ENCODE measurements at regions not wholly inside any gene's neighbourhood (a gene's known extent, or its start where the extent isn't known, plus 50 kb on each side); places are given as distances from the start of the nearest gene placed in this dataset.

- no peak overlapping the region for H3K4me3 ChIP-seq (ENCODE audit: low read length in 2 of 2)
- no peaks in the 10 kb centered on the region for H3K4me1 ChIP-seq (ENCODE audit: control insufficient read depth, insufficient read depth, low read length)
- no peak overlapping the region for H3K9ac ChIP-seq (ENCODE audit: low read length in 2 of 2)
Observed at GRCh38 chr5:60299944-60300343, 400.0 kb downstream of the DEPDC1B start.

GRCh38 chr5:60297658-60298057, 402.3 kb downstream of the DEPDC1B start:
- Histone ChIP-seq H3K4me3 (ENCODE audit: low read length in 2 of 2) (no peak overlapping the region), H3K4me1 (ENCODE audit: control insufficient read depth, insufficient read depth, low read length) (no peaks in the 10 kb centered on the region), H3K36me3 (ENCODE audit: control insufficient read depth in 2 of 2, insufficient read depth in 2 of 2, low read length in 2 of 2) (no peaks in the 10 kb centered on the region), H3K27me3 (ENCODE audit: control insufficient read depth in 1 of 2, insufficient read depth in 2 of 2, low read length in 2 of 2) (no peaks in the 10 kb centered on the region), H3K9me3 (ENCODE audit: control insufficient read depth in 2 of 2, low read length in 2 of 2) (no peaks in the 10 kb centered on the region), H3K9ac (ENCODE audit: low read length in 2 of 2) (no peak overlapping the region), H3K27ac (ENCODE audit: low read length) (no peak overlapping the region)

More at GRCh38 chr5:60299944-60300343, 400.0 kb downstream of the DEPDC1B start:
- no peaks in the 10 kb centered on the region for H3K36me3 ChIP-seq (ENCODE audit: control insufficient read depth in 2 of 2, insufficient read depth in 2 of 2, low read length in 2 of 2)
- H3K9me3 ChIP-seq (ENCODE audit: control insufficient read depth in 2 of 2, low read length in 2 of 2): no peaks in the 10 kb centered on the region
- no peaks in the 10 kb centered on the region for H3K27me3 ChIP-seq (ENCODE audit: control insufficient read depth in 1 of 2, insufficient read depth in 2 of 2, low read length in 2 of 2)
- no peak overlapping the region for H3K27ac ChIP-seq (ENCODE audit: low read length)

GRCh38 chr5:60295423-60295822, 401.9 kb upstream of the PDE4D start:
- no peak overlapping the region for H3K9ac ChIP-seq (ENCODE audit: low read length in 2 of 2)
- H3K36me3 ChIP-seq (ENCODE audit: control insufficient read depth in 2 of 2, insufficient read depth in 2 of 2, low read length in 2 of 2): no peaks in the 10 kb centered on the region
- no peak overlapping the region for H3K4me3 ChIP-seq (ENCODE audit: low read length in 2 of 2)
- no peaks in the 10 kb centered on the region for H3K27me3 ChIP-seq (ENCODE audit: control insufficient read depth in 1 of 2, insufficient read depth in 2 of 2, low read length in 2 of 2)
- no peak overlapping the region for H3K27ac ChIP-seq (ENCODE audit: low read length)
- no peaks in the 10 kb centered on the region for H3K4me1 ChIP-seq (ENCODE audit: control insufficient read depth, insufficient read depth, low read length)
- no peaks in the 10 kb centered on the region for H3K9me3 ChIP-seq (ENCODE audit: control insufficient read depth in 2 of 2, low read length in 2 of 2)

GRCh38 chr5:60293518-60293917, 400.0 kb upstream of the PDE4D start:
- no peaks in the 10 kb centered on the region for H3K4me1 ChIP-seq (ENCODE audit: control insufficient read depth, insufficient read depth, low read length)
- H3K9ac ChIP-seq (ENCODE audit: low read length in 2 of 2): no peak overlapping the region
- no peak overlapping the region for H3K4me3 ChIP-seq (ENCODE audit: low read length in 2 of 2)
- no peaks in the 10 kb centered on the region for H3K27me3 ChIP-seq (ENCODE audit: control insufficient read depth in 1 of 2, insufficient read depth in 2 of 2, low read length in 2 of 2)
- H3K27ac ChIP-seq (ENCODE audit: low read length): no peak overlapping the region
- no peaks in the 10 kb centered on the region for H3K36me3 ChIP-seq (ENCODE audit: control insufficient read depth in 2 of 2, insufficient read depth in 2 of 2, low read length in 2 of 2)
- no peaks in the 10 kb centered on the region for H3K9me3 ChIP-seq (ENCODE audit: control insufficient read depth in 2 of 2, low read length in 2 of 2)

- no peaks in the 10 kb centered on the region for H3K36me3 ChIP-seq (ENCODE audit: control insufficient read depth in 2 of 2, insufficient read depth in 2 of 2, low read length in 2 of 2)
- no peak overlapping the region for H3K9ac ChIP-seq (ENCODE audit: low read length in 2 of 2)
- no peaks in the 10 kb centered on the region for H3K9me3 ChIP-seq (ENCODE audit: control insufficient read depth in 2 of 2, low read length in 2 of 2)
- no peaks in the 10 kb centered on the region for H3K27me3 ChIP-seq (ENCODE audit: control insufficient read depth in 1 of 2, insufficient read depth in 2 of 2, low read length in 2 of 2)
- no peak overlapping the region for H3K4me3 ChIP-seq (ENCODE audit: low read length in 2 of 2)
- H3K4me1 ChIP-seq (ENCODE audit: control insufficient read depth, insufficient read depth, low read length): no peaks in the 10 kb centered on the region
- H3K27ac ChIP-seq (ENCODE audit: low read length): no peak overlapping the region
Observed at GRCh38 chr5:60287174-60287771, 393.7 kb upstream of the PDE4D start.

GRCh38 chr5:60285910-60286309, 392.4 kb upstream of the PDE4D start:
- Histone ChIP-seq H3K4me3 (ENCODE audit: low read length in 2 of 2) (no peak overlapping the region), H3K36me3 (ENCODE audit: control insufficient read depth in 2 of 2, insufficient read depth in 2 of 2, low read length in 2 of 2) (no peaks in the 10 kb centered on the region), H3K27me3 (ENCODE audit: control insufficient read depth in 1 of 2, insufficient read depth in 2 of 2, low read length in 2 of 2) (no peaks in the 10 kb centered on the region), H3K9me3 (ENCODE audit: control insufficient read depth in 2 of 2, low read length in 2 of 2) (no peaks in the 10 kb centered on the region), H3K4me1 (ENCODE audit: control insufficient read depth, insufficient read depth, low read length) (no peaks in the 10 kb centered on the region), H3K27ac (ENCODE audit: low read length) (no peak overlapping the region), H3K9ac (ENCODE audit: low read length in 2 of 2) (no peak overlapping the region)

GRCh38 chr5:60280943-60281342, 387.4 kb upstream of the PDE4D start:
- Histone ChIP-seq H3K4me3 (ENCODE audit: low read length in 2 of 2) (no peak overlapping the region), H3K4me1 (ENCODE audit: control insufficient read depth, insufficient read depth, low read length) (no peaks in the 10 kb centered on the region), H3K36me3 (ENCODE audit: control insufficient read depth in 2 of 2, insufficient read depth in 2 of 2, low read length in 2 of 2) (no peaks in the 10 kb centered on the region), H3K27me3 (ENCODE audit: control insufficient read depth in 1 of 2, insufficient read depth in 2 of 2, low read length in 2 of 2) (no peaks in the 10 kb centered on the region), H3K27ac (ENCODE audit: low read length) (no peak overlapping the region), H3K9ac (ENCODE audit: low read length in 2 of 2) (no peak overlapping the region), H3K9me3 (ENCODE audit: control insufficient read depth in 2 of 2, low read length in 2 of 2) (no peaks in the 10 kb centered on the region)

GRCh38 chr5:60277941-60278340, 384.4 kb upstream of the PDE4D start:
- Histone ChIP-seq H3K36me3 (ENCODE audit: control insufficient read depth in 2 of 2, insufficient read depth in 2 of 2, low read length in 2 of 2) (no peaks in the 10 kb centered on the region), H3K4me1 (ENCODE audit: control insufficient read depth, insufficient read depth, low read length) (peaks cover 3% of the 10 kb centered on the region), H3K27ac (ENCODE audit: low read length) (no peak overlapping the region), H3K27me3 (ENCODE audit: control insufficient read depth in 1 of 2, insufficient read depth in 2 of 2, low read length in 2 of 2) (no peaks in the 10 kb centered on the region), H3K4me3 (ENCODE audit: low read length in 2 of 2) (no peak overlapping the region), H3K9me3 (ENCODE audit: control insufficient read depth in 2 of 2, low read length in 2 of 2) (no peaks in the 10 kb centered on the region), H3K9ac (ENCODE audit: low read length in 2 of 2) (no peak overlapping the region)

- Histone ChIP-seq H3K9ac (ENCODE audit: low read length in 2 of 2) (no peak overlapping the region), H3K36me3 (ENCODE audit: control insufficient read depth in 2 of 2, insufficient read depth in 2 of 2, low read length in 2 of 2) (no peaks in the 10 kb centered on the region), H3K4me3 (ENCODE audit: low read length in 2 of 2) (no peak overlapping the region), H3K9me3 (ENCODE audit: control insufficient read depth in 2 of 2, low read length in 2 of 2) (no peaks in the 10 kb centered on the region), H3K4me1 (ENCODE audit: control insufficient read depth, insufficient read depth, low read length) (peaks cover 3% of the 10 kb centered on the region), H3K27ac (ENCODE audit: low read length) (no peak overlapping the region), H3K27me3 (ENCODE audit: control insufficient read depth in 1 of 2, insufficient read depth in 2 of 2, low read length in 2 of 2) (no peaks in the 10 kb centered on the region)
Observed at GRCh38 chr5:60274747-60275146, 381.2 kb upstream of the PDE4D start.

- H3K36me3 ChIP-seq (ENCODE audit: control insufficient read depth in 2 of 2, insufficient read depth in 2 of 2, low read length in 2 of 2): no peaks in the 10 kb centered on the region
- no peaks in the 10 kb centered on the region for H3K27me3 ChIP-seq (ENCODE audit: control insufficient read depth in 1 of 2, insufficient read depth in 2 of 2, low read length in 2 of 2)
- H3K9me3 ChIP-seq (ENCODE audit: control insufficient read depth in 2 of 2, low read length in 2 of 2): no peaks in the 10 kb centered on the region
- H3K4me3 ChIP-seq (ENCODE audit: low read length in 2 of 2): peak overlapping the region in 1 of 2 donors; percentile 3
- no peak overlapping the region for H3K27ac ChIP-seq (ENCODE audit: low read length)
- H3K4me1 ChIP-seq (ENCODE audit: control insufficient read depth, insufficient read depth, low read length): peaks cover 3% of the 10 kb centered on the region
- no peak overlapping the region for H3K9ac ChIP-seq (ENCODE audit: low read length in 2 of 2)
Observed at GRCh38 chr5:60271517-60271916, 378.0 kb upstream of the PDE4D start.

- Histone ChIP-seq H3K27ac (ENCODE audit: low read length) (no peak overlapping the region), H3K27me3 (ENCODE audit: control insufficient read depth in 1 of 2, insufficient read depth in 2 of 2, low read length in 2 of 2) (no peaks in the 10 kb centered on the region)
Observed at GRCh38 chr5:60267907-60268306, 374.4 kb upstream of the PDE4D start.

More at GRCh38 chr5:60267907-60268306, 374.4 kb upstream of the PDE4D start:
- no peaks in the 10 kb centered on the region for H3K4me1 ChIP-seq (ENCODE audit: control insufficient read depth, insufficient read depth, low read length)
- no peak overlapping the region for H3K4me3 ChIP-seq (ENCODE audit: low read length in 2 of 2)
- H3K9ac ChIP-seq (ENCODE audit: low read length in 2 of 2): no peak overlapping the region
- no peaks in the 10 kb centered on the region for H3K9me3 ChIP-seq (ENCODE audit: control insufficient read depth in 2 of 2, low read length in 2 of 2)
- no peaks in the 10 kb centered on the region for H3K36me3 ChIP-seq (ENCODE audit: control insufficient read depth in 2 of 2, insufficient read depth in 2 of 2, low read length in 2 of 2)
